ENCODE measurements at regions not wholly inside any gene's neighbourhood (a gene's known extent, or its start where the extent isn't known, plus 50 kb on each side); places are given as distances from the start of the nearest gene placed in this dataset.

DNA sequence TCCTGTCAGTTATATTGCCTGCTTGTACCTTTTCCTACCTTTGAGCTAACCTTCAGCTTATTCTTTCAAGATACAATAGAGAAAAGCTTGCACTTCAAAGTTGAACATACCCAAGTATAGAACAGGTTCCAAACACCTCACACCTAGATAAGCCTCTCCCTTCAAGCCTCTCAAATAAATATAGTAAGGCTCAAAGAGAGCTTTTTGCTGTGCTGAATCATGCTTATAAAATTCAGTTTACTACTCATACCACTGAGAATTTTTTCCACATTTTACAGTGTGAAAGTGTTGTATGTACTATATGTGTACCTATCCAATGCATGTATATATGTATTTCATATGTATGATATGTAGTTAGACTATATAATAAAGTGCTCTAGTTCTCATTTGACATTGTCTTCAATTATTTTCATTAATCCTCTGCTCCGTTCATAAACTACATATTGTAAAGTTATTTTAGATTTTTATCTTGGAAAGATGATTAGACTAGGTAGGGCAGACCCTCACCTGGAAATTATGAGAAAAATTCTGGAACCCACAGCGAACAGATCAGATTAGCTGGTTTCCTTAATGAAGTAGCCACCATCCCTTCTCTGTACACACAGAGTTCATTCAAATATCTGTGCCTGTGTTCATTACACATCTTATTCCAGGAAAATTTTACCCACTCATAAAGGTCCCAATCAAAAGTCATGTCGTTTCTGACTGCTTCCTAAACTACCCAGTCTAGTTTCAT lies 149.2 kb upstream of the RGMB start:
- H3K14ac ChIP-seq (ENCODE audit: insufficient read length) = no peak overlapping the region
- H3K9ac ChIP-seq (replicated peaks in 1 of 4; ENCODE audit: extremely low read depth in 1 of 4, low read depth in 3 of 4, low read length in 3 of 4) = no peak overlapping the region
- H4K91ac ChIP-seq (replicated peaks; ENCODE audit: insufficient read length, low read length) = no peak overlapping the region
- H2AFZ ChIP-seq (ENCODE audit: low read length) = no peak overlapping the region
- TF ChIP-seq RFX5 (IDR thresholded peaks at IDR 0.05; ENCODE audit: borderline replicate concordance, low read depth, low read length) (no peak), NRF1 (IDR thresholded peaks at IDR 0.05; ENCODE audit: low read depth, low read length) (no peak), RNF2 (IDR thresholded peaks at IDR 0.05; ENCODE audit: borderline replicate concordance, low read depth, low read length, missing control alignments, poor library complexity, severe bottlenecking) (no peak)
- TF ChIP-seq, protein P1, sequence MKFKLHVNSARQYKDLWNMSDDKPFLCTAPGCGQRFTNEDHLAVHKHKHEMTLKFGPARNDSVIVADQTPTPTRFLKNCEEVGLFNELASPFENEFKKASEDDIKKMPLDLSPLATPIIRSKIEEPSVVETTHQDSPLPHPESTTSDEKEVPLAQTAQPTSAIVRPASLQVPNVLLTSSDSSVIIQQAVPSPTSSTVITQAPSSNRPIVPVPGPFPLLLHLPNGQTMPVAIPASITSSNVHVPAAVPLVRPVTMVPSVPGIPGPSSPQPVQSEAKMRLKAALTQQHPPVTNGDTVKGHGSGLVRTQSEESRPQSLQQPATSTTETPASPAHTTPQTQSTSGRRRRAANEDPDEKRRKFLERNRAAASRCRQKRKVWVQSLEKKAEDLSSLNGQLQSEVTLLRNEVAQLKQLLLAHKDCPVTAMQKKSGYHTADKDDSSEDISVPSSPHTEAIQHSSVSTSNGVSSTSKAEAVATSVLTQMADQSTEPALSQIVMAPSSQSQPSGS (IDR thresholded peaks at IDR 0.05; ENCODE audit: low read length) = no peak
- TF ChIP-seq, protein P2, sequence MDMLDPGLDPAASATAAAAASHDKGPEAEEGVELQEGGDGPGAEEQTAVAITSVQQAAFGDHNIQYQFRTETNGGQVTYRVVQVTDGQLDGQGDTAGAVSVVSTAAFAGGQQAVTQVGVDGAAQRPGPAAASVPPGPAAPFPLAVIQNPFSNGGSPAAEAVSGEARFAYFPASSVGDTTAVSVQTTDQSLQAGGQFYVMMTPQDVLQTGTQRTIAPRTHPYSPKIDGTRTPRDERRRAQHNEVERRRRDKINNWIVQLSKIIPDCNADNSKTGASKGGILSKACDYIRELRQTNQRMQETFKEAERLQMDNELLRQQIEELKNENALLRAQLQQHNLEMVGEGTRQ (IDR thresholded peaks at IDR 0.05; ENCODE audit: low read length) = no peak
- no peak for FAIRE-seq
- ChIA-PET CTCF (ENCODE audit: partially characterized antibody) (interaction anchor here (1.0 kb wide), 1 partner anchor 11 kb away, joined by 4 read pairs; no protein-coding TSS in a partner anchor), POLR2A (ENCODE audit: partially characterized antibody) (no interaction called here)
- no peak overlapping the region for H3K4me2 ChIP-seq (ENCODE audit: insufficient read depth in 1 of 2, low read depth in 2 of 2, low read length in 2 of 2)
- H3K4me3 ChIP-seq (ENCODE audit: extremely low read depth in 1 of 4, insufficient read depth in 2 of 4, low read depth in 3 of 4, low read length in 4 of 4) = no peak overlapping the region
- no peak for DNase-seq (ENCODE audit: low read depth in 1 of 2, low spot score in 2 of 2)
- no peak overlapping the region for H3K56ac ChIP-seq (replicated peaks; ENCODE audit: insufficient read length, low read depth, low read length)
- H3K4ac ChIP-seq (replicated peaks; ENCODE audit: insufficient read length, low read depth, low read length) = no peak overlapping the region
- H2BK20ac ChIP-seq (ENCODE audit: low read length) = no peak overlapping the region
- no peaks in the 10 kb centered on the region for H3K27me3 ChIP-seq (replicated peaks in 1 of 4; ENCODE audit: control insufficient read depth in 3 of 4, extremely low read depth in 1 of 4, insufficient read depth in 3 of 4, low read length in 3 of 4)
- H2BK5ac ChIP-seq (ENCODE audit: low read depth, low read length) = no peak overlapping the region
- 84% methylated on average over 3 of the region's 3 CpGs; no CpG with 5 or more reads in 1 of the 2 experiments for WGBS, 2 experiments (ENCODE audit: extremely low coverage in 1 of 2, insufficient coverage in 1 of 2, insufficient read length in 1 of 2, insufficient replicate concordance in 2 of 2, low coverage in 1 of 2, low lambda C conversion rate in 2 of 2, missing lambda C conversion rate in 1 of 2)
- peaks cover 0 to 1% of the 10 kb centered on the region in 2 experiments; a peak in 1 of 4 replicates for H3K9me3 ChIP-seq (ENCODE audit: insufficient read depth in 2 of 2, low read depth in 1 of 2, low read length in 1 of 2)
- H2AK5ac ChIP-seq (ENCODE audit: low read depth, low read length) = no peak overlapping the region
- H3K23me2 ChIP-seq (ENCODE audit: low read depth, low read length) = no peaks in the 10 kb centered on the region
- no peak overlapping the region for H3K18ac ChIP-seq (ENCODE audit: extremely low read depth, low read length)
- H3K27ac ChIP-seq (ENCODE audit: low read depth, low read length) = no peak overlapping the region
- no peak overlapping the region for H4K8ac ChIP-seq (ENCODE audit: extremely low read depth, insufficient read depth, low read length)
- H3K79me1 ChIP-seq (ENCODE audit: low read depth, low read length) = no peaks in the 10 kb centered on the region
- H3K23ac ChIP-seq (ENCODE audit: insufficient read length) = no peak overlapping the region
- no peaks in the 10 kb centered on the region for H4K20me1 ChIP-seq (replicated peaks in 1 of 2; ENCODE audit: control insufficient read depth in 1 of 2, insufficient read depth in 2 of 2, low read length in 2 of 2)
- no peak overlapping the region for H4K5ac ChIP-seq (ENCODE audit: insufficient read length, low read depth, low read length)
- no peaks in the 10 kb centered on the region for H3K36me3 ChIP-seq (ENCODE audit: control insufficient read depth in 2 of 4, insufficient read depth in 4 of 4, low read length in 3 of 4)
- no peak overlapping the region for H2BK12ac ChIP-seq (ENCODE audit: low read depth, low read length)
- no peak overlapping the region for H2BK15ac ChIP-seq (ENCODE audit: low read length)
- no peaks in the 10 kb centered on the region for H3K4me1 ChIP-seq (replicated peaks in 1 of 4; ENCODE audit: control insufficient read depth in 3 of 4, insufficient read depth in 4 of 4, low read length in 3 of 4)
- no peaks in the 10 kb centered on the region for H3K79me2 ChIP-seq (ENCODE audit: control insufficient read depth in 1 of 2, insufficient read depth in 2 of 2, low read length in 2 of 2)
- no peak overlapping the region for H2BK120ac ChIP-seq (replicated peaks; ENCODE audit: low read depth, low read length)

All from H1 (cell line).